HG03432 (cell line): ENCODE measurements at regions not wholly inside any gene's neighbourhood (a gene's known extent, or its start where the extent isn't known, plus 50 kb on each side); places are given as distances from the start of the nearest gene placed in this dataset.

ENCODE experiments used
- ATAC-seq: cut with Tn5 transposase; IDR thresholded peaks from one replicate; pipeline ENCODE4 v1.9.1; 2021; ENCODE audit warnings: mild to moderate bottlenecking, moderate library complexity; ENCODE audit not compliant: unreplicated experiment

- ATAC-seq, result no peak
Observed at GRCh38 chrY:15397556-15398280, 873.4 kb downstream of the NLGN4Y start.

- no peak for ATAC-seq
Observed at GRCh38 chrY:15402451-15402850, 878.1 kb downstream of the NLGN4Y start.

- ATAC-seq, result no peak
Observed at GRCh38 chrY:15404551-15404950, 880.2 kb downstream of the NLGN4Y start.

- no peak for ATAC-seq
Observed at GRCh38 chrY:15415165-15415564, 890.8 kb downstream of the NLGN4Y start.

GRCh38 chrY:15418613-15419012 lies 894.3 kb downstream of the NLGN4Y start:
- no peak for ATAC-seq

- ATAC-seq, result peak; percentile 95
Observed at GRCh38 chrY:15424665-15425132, 900.4 kb downstream of the NLGN4Y start.

- no peak for ATAC-seq
Observed at GRCh38 chrY:15440021-15440695, 915.8 kb downstream of the NLGN4Y start.

GRCh38 chrY:15440696-15441408 lies 916.5 kb downstream of the NLGN4Y start:
- no peak for ATAC-seq

- no peak for ATAC-seq
Observed at GRCh38 chrY:15441878-15442277, 917.5 kb downstream of the NLGN4Y start.

- no peak for ATAC-seq
Observed at GRCh38 chrY:15445871-15446270, 921.5 kb downstream of the NLGN4Y start.

- ATAC-seq, result no peak
Observed at GRCh38 chrY:15446861-15447260, 922.5 kb downstream of the NLGN4Y start.

- ATAC-seq, result no peak
Observed at GRCh38 chrY:15447959-15448358, 923.6 kb downstream of the NLGN4Y start.

- no peak for ATAC-seq
Observed at GRCh38 chrY:15455133-15455937, 931.0 kb downstream of the NLGN4Y start.

- no peak for ATAC-seq
Observed at GRCh38 chrY:15455980-15456469, 931.7 kb downstream of the NLGN4Y start.

GRCh38 chrY:15456491-15456890 lies 932.2 kb downstream of the NLGN4Y start:
- ATAC-seq, result no peak

- no peak for ATAC-seq
Observed at GRCh38 chrY:15457682-15458081, 933.4 kb downstream of the NLGN4Y start.

GRCh38 chrY:15458426-15458825 lies 934.1 kb downstream of the NLGN4Y start:
- no peak for ATAC-seq

GRCh38 chrY:15465880-15466279 lies 941.6 kb downstream of the NLGN4Y start:
- ATAC-seq, result no peak

GRCh38 chrY:15466891-15467290 lies 942.6 kb downstream of the NLGN4Y start:
- ATAC-seq, result no peak

- ATAC-seq, result no peak
Observed at GRCh38 chrY:15468091-15468490, 943.8 kb downstream of the NLGN4Y start.

GRCh38 chrY:15471371-15471770 lies 947.0 kb downstream of the NLGN4Y start:
- no peak for ATAC-seq
